Fibroblast of upper back skin (primary cell): ENCODE measurements at regions not wholly inside any gene's neighbourhood (a gene's known extent, or its start where the extent isn't known, plus 50 kb on each side); places are given as distances from the start of the nearest gene placed in this dataset.

Source experiments
- DNase-seq: peaks from one replicate; pipeline ENCODE4 v3.0.0-alpha.2; 2013

GRCh38 chr6:44011350-44011920, 115.8 kb downstream of the MRPL14 start:
- DNase-seq: no peak

GRCh38 chr6:44010411-44011349, 116.6 kb downstream of the MRPL14 start:
- DNase-seq: peak; percentile 97

GRCh38 chr6:44009425-44010321, 117.6 kb downstream of the MRPL14 start:
- DNase-seq: peak; percentile 58

- no peak for DNase-seq
Measured at GRCh38 chr6:44008821-44009370, 118.4 kb downstream of the MRPL14 start.

GRCh38 chr6:44007818-44008621, 119.2 kb downstream of the MRPL14 start:
- no peak for DNase-seq

- DNase-seq: no peak
Measured at GRCh38 chr6:44006872-44007303, 120.4 kb downstream of the MRPL14 start.

- peak; percentile 68 for DNase-seq
Measured at GRCh38 chr6:44006123-44006871, 121.0 kb downstream of the MRPL14 start.

GRCh38 chr6:44005507-44005903, 121.7 kb downstream of the MRPL14 start:
- no peak for DNase-seq

GRCh38 chr6:44004625-44005506, 122.4 kb downstream of the MRPL14 start:
- DNase-seq: peak; percentile 70

- peak; percentile 19 for DNase-seq
Measured at GRCh38 chr6:44004136-44004535, 123.1 kb downstream of the MRPL14 start.

GRCh38 chr6:44003345-44004061, 123.7 kb downstream of the MRPL14 start:
- DNase-seq: peak; percentile 12

GRCh38 chr6:44002593-44003344, 124.5 kb downstream of the MRPL14 start:
- DNase-seq: peak; percentile 69

GRCh38 chr6:44002067-44002592, 125.1 kb downstream of the MRPL14 start:
- DNase-seq: peak; percentile 40

- peak; percentile 58 for DNase-seq
Measured at GRCh38 chr6:44001318-44002066, 125.8 kb downstream of the MRPL14 start.

GRCh38 chr6:44000164-44000842, 126.9 kb downstream of the MRPL14 start:
- peak; percentile 29 for DNase-seq

- no peak for DNase-seq
Measured at GRCh38 chr6:43999628-44000027, 127.6 kb downstream of the MRPL14 start.
